GM18511 (cell line): ENCODE measurements at regions not wholly inside any gene's neighbourhood (a gene's known extent, or its start where the extent isn't known, plus 50 kb on each side); places are given as distances from the start of the nearest gene placed in this dataset.

Source experiments
- ATAC-seq: cut with Tn5 transposase; IDR thresholded peaks from one replicate; pipeline ENCODE4 v1.9.1; 2021; ENCODE audit warnings: mild to moderate bottlenecking, moderate library complexity; ENCODE audit not compliant: unreplicated experiment

DNA sequence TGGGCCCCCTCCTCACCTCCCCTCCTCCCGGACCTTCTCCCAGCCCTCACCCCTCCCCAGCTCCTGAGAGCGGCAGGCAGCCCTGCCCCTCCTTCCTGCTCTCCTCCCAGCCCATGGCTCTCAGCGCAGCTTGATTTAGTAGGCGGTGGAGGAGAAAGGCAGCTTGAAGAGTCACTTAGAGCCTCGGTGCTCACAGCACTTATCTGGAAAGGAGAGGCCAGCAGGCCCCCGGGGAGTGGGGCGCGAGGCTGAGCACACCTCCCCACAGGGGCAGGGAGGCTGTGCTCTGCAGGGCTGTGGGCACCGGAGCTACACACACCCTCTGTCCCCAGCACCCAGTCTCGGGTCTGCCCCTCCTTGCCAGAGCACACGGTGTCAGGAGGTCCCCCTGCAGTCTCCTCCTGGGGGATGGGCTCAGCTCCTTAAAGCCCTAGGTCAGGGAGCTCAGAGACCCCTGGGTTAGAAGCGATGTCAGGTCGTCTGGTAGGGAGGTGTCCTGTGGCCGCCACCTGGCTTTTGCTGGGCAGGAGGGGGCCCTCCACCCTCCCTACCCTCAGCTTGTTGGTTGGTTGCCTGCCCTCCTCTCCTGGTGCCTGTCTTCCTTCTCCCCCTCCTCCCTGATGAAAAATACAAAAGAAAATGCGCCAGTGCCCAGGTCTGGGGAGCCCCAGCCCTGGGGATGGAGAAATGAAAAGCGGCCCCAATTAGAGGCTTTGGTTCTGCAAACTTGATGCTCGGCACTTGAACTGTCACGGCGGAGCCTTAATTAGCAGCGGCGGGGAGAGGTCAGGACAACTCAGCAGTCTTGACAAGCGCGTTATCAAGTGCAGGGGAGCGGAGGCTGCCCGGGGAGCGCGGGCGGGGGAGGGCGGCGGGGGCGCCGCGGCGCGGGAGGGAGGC, 151.1 kb upstream of the GSE1 start:
- ATAC-seq: no peak

DNA sequence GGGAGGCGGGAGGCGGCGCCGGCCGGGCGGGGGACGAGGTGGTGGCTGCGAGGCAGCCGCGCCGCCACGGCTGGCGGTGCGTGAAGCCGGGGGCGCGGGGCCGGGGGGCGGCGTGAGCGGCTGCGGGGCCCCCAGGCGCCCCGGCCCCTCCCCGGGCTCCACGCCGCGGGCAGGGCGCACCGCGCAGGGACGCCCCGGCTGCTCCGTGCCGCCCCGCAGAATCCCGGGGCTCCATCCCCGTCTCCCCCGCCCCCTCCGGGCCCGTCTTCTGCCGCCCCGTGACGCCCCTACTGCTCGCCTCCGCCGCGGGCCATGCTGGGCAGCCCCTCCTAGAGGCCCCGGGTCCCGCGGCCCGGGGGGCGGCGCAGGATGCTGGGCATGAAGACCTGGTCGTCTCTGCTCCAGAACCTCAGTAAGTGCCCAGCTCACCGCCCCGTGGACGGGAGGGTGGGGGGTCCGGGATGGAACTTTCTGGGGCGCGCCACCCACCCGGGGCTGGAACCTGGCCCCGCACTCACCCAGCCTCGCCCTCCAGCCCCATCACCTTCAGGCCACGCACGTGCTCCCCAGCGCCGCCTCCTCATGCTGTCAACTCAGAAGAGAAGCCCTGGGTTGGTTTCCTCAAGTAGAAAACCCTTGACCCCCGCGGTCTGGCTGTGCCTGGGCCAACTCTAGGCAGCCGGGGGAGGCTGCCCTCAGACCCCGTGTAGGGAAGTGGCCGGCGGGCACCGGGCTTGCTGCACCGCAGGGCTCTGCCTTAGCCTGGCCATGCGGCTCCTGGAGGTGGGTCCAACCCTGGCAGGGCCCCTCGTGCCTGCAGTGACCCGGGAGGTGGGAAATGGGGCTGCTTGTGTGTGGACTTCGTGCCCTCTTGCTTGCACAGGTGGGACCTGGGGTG, 150.2 kb upstream of the GSE1 start:
- no peak for ATAC-seq

DNA sequence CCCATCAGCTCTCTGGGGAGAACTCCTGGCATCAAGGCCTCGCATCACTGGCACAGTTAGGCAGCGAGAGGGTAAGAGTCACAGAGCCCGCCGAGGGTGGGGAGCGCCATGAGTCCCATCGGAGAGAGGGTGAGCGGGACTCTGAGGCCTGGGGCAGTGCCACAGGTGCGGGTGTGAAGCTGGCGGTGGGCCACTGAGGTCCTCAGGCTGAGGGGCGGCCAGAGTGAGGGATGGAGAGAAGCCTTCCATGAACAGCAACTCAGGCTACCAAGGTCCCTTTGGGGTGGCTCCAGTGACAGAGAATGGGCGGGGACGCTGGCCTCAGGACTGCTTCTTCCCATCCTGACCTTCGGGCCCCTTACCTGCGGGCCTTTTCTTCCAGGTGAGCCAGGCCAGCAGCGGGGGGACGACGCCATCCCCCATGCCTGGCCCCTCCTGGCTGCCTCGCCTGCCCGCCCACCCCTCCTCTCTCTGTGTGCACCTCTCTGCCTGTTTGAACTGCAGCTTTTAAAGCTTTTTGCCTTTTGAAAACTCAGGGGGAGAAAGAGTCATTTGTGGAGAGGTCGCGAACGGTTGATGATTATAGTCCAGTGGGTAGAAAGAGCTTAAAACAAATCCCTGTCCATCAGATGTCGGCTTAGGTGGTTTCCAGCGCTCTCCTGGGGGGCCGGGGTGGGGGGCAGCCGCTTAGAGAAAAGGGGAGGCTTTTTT, 149.3 kb upstream of the GSE1 start:
- no peak for ATAC-seq

DNA sequence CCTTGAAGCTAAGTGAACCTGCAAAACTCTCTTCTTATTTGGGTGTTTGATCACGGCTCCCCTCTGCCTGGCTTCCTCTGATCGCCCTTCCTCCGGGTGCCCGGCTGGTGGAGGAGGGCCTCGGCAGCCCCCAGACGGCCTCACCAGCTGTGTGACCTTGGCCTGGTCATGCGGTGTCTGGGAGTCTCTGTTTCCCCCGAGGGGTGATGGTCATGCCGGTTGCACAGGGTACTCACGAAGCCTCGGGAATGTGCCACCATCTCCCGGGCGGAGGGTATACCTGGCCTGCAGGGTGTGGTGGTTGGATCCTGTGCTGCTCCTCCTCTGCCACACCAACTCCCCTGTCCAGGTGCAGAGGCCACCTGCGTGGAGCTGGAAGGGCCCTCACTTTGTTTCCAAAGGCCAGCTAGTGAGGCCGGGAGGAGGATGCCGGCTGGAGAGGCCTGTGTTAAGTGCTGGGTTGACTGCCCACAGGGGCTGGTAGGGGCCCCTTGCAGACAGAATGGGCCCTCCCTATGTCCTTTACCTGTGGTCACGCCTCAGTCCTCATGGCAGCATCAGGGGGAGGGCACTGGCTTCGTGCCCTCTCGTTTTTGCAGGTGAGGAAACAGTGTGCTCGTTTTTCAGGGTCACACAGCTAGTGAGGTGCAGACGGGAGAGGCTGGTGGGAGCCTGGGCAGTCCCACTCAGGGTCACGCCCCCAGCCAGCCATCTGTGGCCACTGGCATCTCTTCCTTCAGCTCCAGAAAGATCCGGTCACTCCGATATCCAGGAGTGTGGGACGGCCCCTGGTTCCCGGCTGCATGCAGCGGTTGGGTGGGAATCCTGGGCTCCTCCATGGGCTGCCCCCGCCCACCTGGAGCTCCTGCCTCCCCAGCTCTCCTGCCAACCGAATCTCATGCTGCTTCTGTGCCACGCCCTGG, 148.5 kb upstream of the GSE1 start:
- no peak for ATAC-seq

DNA sequence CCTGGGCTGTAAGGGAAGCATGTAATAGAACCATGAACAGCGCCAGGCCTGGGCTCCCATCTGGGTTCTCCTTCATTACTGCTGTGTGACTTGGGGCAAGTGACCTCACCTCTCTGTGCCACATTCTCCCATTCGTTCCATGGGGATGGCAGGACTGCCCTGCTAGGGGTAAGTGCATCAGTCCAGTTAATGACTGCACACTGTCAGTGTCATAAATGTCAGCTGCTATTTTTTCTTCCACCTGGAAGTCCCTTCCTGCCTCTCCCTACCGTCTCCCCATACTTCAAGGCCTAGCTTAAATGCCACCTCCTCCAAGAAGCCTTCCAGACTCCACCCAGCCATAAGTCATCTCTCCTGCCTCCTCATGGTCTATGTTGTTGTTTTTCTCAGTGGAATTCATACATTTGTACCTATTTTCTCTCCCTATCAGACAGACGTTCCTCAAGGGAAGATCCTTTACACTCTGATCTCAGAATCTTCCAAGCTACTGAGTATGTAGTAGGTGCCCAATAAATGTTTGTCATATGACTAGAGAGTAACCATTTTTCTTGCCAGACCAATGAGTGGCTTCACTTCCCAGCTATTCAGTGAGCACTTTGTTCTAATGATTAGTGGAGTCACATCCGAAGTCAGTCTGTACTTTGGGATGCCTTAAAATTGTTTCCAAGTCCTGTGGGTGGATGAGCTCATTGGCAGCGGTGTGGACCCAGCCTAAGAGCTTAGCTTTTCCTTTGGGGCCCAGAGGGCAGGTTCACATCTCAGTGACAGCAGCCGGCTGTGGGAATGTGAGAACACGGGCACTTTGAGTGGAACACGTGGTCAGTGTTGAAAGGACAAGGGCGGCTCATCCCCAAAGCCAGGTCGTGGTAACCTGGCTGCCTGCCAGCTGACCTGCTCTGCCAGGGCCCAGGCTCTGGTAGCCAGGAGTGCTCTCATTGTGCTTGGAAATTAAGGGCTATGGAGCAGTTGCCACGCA, 147.5 kb upstream of the GSE1 start:
- no peak for ATAC-seq

DNA sequence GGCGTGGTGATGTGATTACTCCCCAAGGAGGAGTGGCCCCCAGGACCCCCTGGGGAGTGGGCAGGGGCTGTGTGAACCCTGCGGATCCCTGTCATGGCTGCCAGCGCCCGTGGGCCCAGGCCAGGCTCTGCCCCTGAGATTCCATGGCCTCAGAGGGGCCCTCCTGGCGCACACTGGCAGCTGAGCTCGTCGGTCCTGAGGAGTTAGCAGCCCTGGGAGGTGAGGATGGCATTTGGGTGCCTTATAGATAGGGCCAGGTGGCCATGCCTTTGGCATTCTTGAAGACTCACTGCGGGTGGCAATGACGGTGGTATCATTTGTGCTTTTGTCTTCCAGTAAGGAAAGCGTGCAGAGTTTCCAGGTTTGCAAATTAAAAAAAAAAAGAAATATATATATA, 146.8 kb upstream of the GSE1 start:
- no peak for ATAC-seq

DNA sequence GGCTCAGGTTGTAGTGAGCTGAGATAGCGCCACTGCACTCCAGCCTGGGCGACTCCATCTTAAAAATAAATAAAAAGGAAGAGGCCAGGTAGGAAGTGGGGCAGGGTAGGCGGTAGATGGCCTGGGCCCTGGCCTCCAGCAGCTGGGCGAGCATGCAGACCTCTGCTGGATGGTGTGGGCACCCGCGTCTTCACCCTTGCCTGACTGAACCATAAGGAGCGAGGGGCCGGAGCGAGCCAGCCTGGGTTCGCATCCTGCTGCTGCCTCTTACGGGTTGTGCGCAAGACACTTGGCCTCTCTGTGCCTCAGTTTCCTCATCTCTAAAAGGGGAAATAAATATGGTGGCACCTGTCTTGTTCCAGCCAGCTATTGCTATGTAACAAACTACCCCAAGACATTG, 146.1 kb upstream of the GSE1 start:
- no peak for ATAC-seq

DNA sequence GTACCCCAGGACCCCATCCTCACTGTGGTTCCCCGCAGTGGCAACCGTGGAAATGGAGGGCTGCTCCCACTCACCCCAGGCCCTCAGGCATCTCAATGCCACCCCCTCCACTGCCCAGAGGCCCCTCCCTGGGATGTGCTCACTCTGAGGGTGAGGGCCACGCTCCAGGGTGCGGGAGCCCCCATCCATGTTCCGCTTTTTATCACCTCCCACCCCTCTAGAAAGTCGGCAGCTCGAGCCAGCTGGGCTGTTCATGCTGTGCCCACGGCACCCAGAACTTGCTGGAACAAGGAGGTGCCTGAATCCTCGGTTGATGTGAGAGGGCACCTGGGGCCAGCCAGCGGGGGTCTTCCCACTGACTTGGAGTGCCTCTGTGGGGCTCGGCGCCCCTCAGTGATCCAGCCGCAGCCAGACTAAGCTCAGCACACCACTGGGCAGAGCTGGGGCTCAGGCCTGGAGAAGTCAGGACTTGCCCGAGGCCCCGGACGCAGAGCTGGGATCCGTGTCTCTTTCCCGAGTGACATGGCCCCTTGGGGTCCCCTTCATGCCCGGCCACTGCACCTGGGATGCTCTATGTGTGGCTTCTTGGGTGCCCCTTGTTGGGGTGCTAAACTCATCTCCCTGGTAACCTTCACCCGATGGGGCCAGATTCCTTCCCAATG, 143.1 kb upstream of the GSE1 start:
- ATAC-seq: no peak

DNA sequence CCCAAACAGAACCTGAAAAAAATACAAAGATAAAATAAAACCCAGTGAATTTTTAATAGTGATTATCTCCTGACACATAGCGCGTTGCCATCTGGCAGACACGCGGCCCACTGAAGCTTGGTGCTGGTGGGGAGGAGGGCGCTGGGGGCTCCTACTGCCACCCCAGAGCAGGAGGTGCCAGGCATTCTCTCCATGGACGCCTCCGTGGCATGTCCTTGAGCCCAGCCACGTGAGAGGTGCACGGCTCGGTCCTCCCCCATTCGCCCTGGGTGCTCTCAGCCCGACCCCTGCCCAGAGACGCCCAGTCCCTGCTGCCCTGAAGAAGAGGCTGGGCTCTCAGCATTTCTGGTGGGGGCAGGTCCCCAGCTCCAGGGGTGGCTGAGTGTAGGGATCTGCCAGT, 142.2 kb upstream of the GSE1 start:
- no peak for ATAC-seq

DNA sequence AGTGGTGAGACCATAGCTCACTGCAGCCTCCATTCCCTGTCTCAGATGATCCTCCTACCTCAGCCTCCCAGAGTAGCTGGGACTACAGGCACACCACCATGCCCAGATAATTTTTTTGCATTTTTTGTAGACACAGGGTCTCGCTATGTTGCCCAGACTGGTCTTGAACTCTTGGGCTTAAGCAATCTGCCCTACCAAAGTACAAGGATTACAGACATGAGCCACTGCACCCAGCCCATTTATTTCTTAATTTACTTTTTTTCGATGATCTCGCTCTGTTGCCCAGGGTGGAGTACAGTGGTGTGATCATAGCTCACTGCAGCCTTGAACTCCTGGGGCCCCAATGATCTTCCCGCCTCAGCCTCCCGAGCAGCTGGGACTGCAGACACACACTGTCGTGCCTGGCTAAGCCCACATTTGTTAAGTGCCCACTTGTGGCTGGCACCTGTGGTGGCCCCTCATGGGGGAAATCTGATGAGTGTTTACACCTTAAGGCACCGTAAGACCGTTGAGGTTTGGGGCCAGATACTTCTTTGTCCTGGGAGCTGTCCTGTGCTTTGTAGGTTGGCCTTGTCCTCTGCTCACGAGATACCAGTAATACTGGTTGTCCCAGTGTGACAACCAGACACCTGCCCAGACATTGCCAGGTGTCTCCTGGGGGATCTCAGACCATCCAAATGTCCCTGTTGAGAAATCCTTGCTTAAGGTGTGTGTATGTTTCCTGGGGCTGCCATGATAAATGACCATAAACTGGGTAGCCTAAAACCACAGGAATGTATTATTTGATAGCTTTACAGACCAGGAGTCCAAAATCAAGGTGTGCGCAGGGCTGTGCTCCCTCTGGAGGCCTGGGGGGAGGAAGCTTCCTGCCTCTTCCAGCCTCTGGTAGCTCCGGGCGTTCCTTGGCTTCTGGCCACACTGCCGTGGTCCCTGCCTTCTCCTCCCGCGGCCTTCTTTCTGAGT, 141.4 kb upstream of the GSE1 start:
- ATAC-seq: no peak

DNA sequence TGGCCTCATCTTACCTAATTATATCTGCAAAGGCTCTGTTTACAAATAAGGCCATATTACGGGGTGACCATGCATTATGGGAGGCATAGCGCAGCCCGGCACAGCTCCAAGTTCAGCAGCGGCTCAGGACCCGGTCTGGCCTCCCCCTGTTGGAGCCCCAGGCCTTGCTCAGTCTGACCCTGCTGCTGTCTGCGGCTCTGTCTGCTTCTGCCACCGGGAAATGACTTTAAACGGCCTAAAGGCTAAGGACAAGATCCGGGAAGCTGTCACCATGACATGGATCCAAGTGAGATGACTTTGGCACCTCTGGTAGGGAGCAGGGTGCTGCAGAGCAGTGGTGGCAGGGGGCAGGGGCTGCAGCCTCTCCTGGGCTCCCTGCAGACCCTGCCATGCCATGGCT, 140.6 kb upstream of the GSE1 start:
- ATAC-seq: no peak

DNA sequence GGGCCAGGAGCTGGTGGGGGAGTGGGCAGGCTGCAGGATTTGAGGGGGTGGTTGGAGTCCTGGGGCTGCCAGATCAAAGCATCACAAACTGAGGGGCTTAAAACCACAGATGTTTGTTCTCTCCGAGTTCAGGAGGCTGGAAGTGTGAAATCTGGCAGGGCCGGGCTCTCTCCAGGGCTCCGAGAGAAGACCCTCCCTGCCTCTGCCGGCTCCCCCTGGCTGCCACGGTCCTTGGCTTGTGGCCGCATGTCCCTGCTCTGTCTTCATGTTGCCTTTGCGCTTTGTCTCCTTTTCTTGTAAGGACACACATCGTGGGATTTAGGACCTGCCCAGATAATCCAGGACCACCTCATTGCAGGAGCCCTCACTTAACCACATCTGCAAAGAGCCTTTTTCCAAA, 139.8 kb upstream of the GSE1 start:
- no peak for ATAC-seq

DNA sequence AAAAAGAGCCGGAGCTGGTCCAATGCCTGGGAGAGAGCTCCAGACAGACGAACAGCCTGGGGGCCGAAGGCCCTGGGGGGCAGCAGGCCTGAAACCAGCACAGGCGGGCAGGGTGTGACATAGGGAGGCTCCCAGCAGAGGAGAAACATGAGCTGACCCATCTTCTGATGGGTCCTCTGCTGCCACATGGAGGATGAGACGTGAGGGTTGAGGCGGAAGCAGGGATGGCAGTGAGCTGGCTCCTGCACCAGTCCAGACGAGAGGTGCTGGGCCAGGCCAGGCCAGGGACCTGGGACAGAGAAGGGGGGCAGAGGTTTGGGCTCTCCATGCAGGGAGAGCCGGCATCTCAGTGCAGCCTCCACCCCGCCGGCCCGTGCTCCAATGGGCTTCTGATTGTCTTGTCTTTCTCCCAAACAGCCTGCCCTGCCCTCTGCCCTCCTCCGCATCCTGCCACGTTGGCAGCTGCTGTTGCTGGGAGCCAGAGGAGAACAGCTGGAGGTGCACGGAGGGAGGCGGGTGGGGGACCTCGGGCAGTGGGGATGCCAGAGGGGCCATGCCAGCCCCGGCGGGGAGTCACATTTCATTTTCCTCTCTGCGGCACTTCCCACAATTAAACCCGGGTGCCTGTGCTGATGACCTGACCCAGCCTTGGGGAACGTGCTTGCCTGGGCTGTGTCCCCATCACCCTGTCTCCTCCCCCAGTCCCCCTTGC, 139.1 kb upstream of the GSE1 start:
- no peak for ATAC-seq

DNA sequence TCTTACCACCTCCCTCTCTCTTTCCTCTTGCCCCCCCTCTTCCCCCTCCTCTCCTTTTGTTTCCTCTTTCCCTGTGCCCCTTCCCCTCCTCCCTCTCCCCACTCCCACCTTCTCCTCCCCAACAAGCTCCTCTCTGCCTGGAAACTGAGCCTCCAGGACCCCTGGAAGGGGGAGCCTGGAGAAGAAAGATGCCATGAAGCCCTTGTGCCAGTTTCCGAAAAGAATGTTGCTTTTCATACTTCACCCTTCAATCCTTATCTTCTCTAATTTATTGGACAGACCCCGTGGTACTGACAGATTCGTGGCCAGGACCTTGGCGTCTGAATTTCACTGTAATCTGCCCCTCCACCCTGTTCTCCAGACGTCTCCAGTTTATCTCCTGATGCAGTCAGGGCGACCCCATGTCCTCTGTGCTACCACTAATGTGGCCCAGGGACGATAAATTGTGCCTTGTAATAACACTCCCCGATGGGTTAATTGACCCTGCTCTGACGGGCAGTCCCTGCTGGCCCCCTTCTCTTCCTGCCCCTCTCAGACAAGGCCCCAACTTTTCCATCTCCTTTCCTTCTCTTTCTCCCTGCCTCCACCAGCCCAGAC, 138.4 kb upstream of the GSE1 start:
- ATAC-seq: no peak

DNA sequence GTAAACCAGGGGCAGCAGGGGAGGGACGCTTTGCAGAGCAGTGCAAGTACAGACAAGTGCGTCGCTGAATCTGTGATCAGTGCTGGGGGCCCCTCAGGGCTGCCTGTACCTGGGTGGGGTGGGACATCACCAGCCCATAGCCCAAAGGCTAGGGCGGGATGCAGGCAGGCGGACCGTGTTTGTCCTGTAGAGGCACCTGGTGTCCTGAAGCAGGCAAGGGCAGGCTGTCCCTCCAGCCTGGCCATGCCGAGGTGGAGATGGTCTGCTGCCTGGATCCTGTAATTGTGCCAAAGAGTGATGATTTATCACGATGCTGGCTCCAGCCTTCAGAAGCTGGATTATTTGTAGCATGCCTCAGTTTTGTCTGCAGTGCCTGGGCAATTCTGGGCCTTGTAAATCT, 137.9 kb upstream of the GSE1 start:
- no peak for ATAC-seq

DNA sequence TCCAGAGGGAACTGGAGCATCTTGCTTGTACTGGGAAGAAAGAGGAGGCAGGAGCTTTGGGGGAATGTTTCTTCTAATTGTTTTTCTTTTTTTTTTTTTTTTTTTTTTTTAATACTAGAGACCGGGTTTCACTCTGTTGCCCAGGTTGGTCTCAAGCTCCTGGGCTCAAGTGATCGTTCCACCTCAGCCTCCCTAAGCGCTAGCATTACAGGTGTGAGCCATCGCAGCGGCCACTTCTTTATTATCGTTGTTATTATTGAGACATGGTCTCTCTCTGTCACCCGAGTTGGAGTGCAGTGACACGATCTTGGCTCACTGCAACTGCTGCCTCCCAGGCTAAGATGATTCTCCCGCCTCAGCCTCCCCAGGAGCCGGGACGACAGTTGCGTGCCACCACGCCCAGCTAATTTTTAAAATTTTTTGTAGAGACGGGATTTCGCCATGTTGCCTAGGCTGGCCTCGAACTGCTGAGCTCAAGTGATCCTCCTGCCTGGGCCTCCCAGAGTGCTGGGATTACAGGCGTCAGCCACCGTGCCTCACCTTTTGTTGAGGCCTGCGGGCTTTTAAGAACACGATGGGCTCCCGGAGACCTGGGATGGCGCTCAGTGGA, 137.3 kb upstream of the GSE1 start:
- no peak for ATAC-seq
